Left renal cortex interstitium (tissue), 4 donors: ENCODE measurements at regions not wholly inside any gene's neighbourhood (a gene's known extent, or its start where the extent isn't known, plus 50 kb on each side); places are given as distances from the start of the nearest gene placed in this dataset.
"Not testable (repeated sequence)": the region's sequence is repeated elsewhere in the genome, so short reads cannot be mapped to it uniquely, and the experiment has no call there.

Experiments
- DNase-seq, 4 donors: peaks; one replicate each; pipeline ENCODE4 v3.0.0-alpha.2; 2013; ENCODE audit warnings: low read depth in 4 of 4, low spot score in 2 of 4, missing footprints in 1 of 4

DNA sequence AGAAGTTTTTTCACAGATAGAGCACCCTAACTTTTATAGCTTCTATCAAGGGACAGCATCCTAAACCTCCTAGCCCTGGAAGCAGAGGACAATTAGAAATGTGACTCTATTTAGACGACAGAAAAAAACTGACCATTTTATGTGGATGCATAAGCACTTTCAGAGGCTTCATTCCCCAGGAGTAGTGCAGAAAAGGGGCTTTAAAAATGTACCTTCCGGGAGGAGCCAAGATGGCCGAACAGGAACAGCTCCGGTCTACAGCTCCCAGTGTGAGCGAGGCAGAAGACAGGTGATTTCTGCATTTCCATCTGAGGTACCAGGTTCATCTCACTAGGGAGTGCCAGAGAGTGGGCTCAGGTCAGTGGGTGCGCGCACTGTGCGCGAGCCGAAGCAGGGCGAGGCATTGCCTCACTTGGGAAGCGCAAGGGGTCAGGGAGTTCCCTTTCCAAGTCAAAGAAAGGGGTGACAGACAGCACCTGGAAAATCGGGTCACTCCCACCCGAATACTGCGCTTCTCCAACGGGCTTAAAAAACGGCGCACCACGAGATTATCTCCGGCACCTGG is 416.4 kb upstream of the C1orf87 start:
- not testable (repeated sequence) for DNase-seq

GRCh38 chr1:60488847-60489246 is 415.3 kb upstream of the C1orf87 start:
- no peak for DNase-seq

GRCh38 chr1:60487565-60488345 is 414.2 kb upstream of the C1orf87 start:
- DNase-seq: no peak

- DNase-seq: no peak
These were observed 409.9 kb upstream of the C1orf87 start for GRCh38 chr1:60483509-60483908.

DNA sequence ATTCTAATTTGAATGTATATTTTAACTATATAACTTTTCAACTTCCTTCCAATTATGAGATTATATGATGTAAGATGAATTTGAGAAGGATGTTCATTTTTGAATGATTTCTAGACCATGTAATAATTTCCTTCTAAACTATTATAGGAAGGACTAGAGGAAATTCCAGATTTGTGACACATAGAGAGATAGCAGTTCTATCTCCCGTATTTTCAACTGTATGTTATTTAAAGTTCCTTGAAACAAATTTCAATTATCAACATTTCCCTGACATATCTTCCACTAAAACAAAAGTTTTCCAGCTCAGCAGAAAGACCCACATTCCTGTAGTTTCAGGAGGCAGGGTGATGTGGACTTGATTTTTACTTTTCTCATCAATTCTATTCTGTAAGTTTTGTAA is 396.7 kb upstream of the C1orf87 start:
- no peak for DNase-seq

DNA sequence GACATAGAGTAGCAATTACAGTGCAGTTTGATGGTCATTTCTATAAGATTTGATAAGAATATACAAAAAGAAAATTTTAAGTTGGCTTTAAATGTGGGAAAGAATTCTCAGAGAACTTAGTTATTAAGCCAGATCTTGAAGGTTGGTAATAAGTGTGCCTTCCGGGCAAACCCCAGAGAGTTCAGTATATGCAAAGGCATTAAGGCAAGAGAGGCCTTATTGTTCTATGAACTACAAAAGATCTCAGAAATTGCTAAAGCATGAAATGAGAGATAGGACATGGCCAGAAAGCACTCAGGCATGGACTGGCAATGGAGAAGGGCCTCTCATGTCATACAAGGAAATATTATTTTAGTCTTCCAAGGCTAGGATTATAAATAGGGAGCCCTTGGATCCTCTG is 390.2 kb upstream of the C1orf87 start:
- DNase-seq: no peak

DNA sequence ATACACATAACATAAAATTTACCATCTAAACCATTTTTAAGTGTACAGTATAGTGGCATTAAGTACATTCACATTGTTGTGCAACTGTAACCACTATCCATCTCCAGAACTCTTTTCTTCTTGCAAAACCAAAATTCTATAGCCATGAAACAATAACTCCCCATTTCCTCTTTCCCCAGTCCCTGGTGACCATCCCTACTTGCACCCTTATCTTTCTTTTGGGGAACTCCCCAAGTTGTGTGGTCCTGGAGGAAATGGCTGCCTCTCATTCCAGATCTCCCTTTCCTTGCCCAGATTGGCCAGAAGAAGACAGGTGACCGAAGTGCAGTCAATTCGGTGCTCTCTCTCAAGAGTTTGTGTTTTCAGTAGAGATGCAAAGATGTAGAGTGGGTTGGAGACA is 389.6 kb upstream of the C1orf87 start:
- no peak for DNase-seq

- no peak for DNase-seq
These were observed 388.5 kb upstream of the C1orf87 start for GRCh38 chr1:60461925-60462595.

GRCh38 chr1:60458111-60458510 is 384.5 kb upstream of the C1orf87 start:
- DNase-seq: no peak

DNA sequence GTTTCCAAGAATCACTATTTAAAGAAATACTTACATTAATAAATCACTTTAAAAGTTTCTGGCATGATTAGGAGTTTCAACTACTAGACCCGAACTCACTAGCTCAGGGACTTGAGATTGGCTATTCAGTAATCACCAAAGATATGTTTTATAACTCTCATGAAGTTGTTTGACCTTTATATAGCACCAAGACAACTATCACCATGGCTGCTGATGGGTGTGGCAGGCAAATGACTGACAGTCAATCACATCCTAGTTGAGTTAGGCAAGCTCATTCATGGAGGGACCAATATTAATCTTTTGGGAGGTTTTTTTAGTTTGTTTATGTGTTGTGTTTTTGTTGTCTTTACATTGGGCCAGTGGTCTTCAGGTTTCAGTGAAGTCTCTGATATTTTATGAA is 376.3 kb upstream of the C1orf87 start:
- DNase-seq: no peak

GRCh38 chr1:60448850-60449249 is 375.3 kb upstream of the C1orf87 start:
- DNase-seq: no peak

GRCh38 chr1:60444680-60445079 is 371.1 kb upstream of the C1orf87 start:
- DNase-seq: no peak

GRCh38 chr1:60436186-60436585 is 362.6 kb upstream of the C1orf87 start:
- no peak for DNase-seq

DNA sequence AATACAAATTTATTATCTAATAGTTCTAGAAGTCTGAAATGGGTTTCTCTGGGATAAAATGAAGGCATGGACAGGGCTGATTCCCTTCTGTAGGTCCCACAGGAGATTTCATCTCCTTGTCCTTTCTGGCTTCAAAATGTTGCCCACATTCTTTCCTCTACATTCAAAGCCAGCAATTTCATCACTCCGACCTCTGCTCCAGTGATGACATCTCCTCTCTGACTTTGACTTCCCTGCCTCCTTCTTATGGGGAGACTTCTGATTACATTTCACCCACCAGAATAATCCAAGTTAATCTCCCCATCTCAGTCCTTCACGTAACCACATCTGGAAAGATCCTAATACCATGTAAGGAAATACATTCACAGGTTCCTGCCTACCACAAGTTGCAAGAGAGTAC is 358.0 kb upstream of the C1orf87 start:
- no peak for DNase-seq

GRCh38 chr1:60430375-60430774 is 356.8 kb upstream of the C1orf87 start:
- DNase-seq: no peak

DNA sequence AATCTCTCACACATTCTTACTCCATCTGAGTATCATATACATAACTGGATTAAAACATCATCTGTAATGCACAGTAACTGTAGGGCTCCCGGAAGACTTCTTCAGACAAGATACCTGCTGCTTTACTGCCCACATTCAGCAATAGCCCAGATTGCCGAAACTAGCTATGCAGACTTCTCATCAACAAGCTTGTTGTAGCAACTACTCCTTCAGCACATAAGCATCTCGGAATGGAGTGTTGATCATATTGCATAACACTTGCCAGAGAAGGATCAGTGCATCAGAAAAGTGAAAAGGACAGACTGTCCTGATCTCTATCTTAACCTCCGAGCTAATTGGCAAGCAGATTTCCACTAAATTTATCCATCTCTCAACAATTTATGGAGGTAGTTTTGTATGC is 354.6 kb upstream of the C1orf87 start:
- DNase-seq: no peak

DNA sequence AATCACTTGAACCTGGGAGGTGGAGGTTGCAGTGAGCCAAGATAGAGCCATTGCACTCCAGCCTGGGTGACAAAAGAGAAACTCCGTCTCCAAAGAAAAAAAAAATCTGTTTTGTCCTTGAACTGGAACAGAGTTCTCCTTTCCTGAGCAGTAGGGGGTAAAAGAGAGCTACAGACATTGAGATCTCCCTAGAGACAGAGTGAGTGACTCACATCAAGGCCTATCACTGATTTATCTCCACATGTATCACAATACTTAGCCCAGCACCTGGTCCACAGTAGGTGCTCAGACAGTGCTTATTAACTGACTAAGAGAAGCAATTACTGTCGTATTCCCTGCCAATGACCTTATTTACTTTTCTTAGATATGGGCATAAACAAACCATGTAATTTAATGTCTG is 354.1 kb upstream of the C1orf87 start:
- DNase-seq: no peak

DNA sequence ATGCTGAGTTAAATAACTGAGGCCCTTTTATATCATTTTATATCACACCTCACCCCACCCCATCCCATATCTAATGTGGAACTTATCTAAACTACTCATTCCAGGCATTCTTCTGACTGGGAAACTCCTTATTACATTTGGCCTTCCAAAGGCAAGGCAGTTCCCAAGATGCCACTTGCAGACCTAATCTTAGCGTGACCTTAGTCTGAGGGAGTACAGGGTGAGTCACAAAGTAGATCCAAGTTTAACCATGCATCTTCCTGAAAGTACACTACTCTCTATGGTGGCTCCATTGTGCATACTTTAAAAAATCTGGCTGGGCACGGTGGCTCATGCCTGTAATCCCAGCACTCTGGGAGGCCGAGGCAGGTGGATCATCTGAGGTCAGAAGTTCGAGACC is 353.6 kb upstream of the C1orf87 start:
- no peak for DNase-seq

- DNase-seq: no peak
These were observed 352.0 kb upstream of the C1orf87 start for GRCh38 chr1:60425528-60425927.

DNA sequence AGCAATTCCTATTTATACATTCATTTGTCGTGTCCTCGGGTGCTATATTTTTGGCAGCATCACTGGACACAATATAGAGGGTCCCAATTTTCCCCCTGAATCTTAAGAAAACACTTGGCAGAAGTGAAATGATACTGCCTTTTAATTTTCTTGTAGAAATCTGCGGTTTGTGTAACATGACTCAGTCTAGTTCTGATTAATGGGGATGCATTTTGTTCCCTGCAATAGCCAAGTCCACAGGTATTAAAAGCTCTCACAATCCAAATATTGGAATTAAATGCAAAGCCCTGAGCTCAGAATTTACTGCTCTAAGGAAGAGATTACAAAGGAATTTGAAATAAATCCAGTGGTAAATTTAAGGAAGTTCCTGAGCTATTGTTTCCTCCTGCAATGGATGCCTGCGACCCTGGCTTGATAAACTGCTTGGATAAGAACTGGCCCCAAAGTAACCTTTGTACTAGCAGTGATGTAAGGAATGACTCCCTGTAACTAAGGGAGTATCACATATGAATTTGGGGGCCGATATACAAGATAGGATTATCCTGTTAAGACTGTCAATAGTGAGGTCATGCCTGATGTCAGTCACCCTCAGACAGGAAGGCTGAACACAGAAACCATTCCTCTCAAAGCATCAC is 349.7 kb upstream of the C1orf87 start:
- DNase-seq: no peak

- DNase-seq: no peak
These were observed 348.4 kb upstream of the C1orf87 start for GRCh38 chr1:60421965-60422364.

DNA sequence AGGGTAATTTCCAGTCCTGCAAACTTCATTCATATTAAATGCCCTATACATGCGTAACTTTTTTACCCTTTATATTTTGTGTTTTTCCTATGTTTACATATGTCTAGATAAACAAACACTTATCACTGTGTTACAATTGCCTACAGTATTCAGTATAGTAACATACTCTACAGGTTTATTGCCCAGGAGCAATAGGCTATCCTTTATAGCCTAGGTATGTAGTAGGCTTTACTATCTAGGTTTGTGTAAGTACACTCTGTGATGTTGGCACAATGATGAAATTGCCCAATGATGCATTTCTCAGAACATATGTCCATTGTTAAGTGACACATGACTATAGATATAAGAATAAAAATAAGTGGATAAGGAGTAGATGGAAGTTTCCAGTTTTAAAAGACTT is 345.5 kb upstream of the C1orf87 start:
- no peak for DNase-seq
